GM10248 (cell line): ENCODE measurements at regions not wholly inside any gene's neighbourhood (a gene's known extent, or its start where the extent isn't known, plus 50 kb on each side); places are given as distances from the start of the nearest gene placed in this dataset.

ENCODE experiments used
- CTCF ChIA-PET: fragments of 300-600 bp; sonication (Branson Sonifier 250); formaldehyde crosslinking; extraction: SDS; loops from one replicate; lab custom pipeline; 2021; ENCODE audit warnings: antibody characterized with exemption; lab: Yijun Ruan, JAX
- POLR2A ChIA-PET: fragments of 350-650 bp; sonication (Branson Sonifier 250); formaldehyde crosslinking; extraction: SDS; loops from one replicate; lab custom pipeline; 2020; ENCODE audit warnings: antibody characterized with exemption; lab: Yijun Ruan, JAX
- DNase-seq: peaks from one replicate; pipeline ENCODE4 v3.0.0; 2012; ENCODE audit errors: extremely low spot score
- CTCF ChIP-seq: IDR thresholded peaks from 2 replicates; pipeline ENCODE4 v1.5.1; 2012; ENCODE audit warnings: mild to moderate bottlenecking, low read depth; ENCODE audit errors: extremely low read depth, missing control alignments, control extremely low read depth

GRCh38 chr20:53831812-53832211 is 238.2 kb upstream of the ZNF217 start:
- no peak for DNase-seq
- ChIA-PET POLR2A (no interaction called here), CTCF (interaction anchor here (1.1 to 2.9 kb wide), 3 partner anchors 34 to 110 kb away, joined by 3 to 8 read pairs (median 6); no protein-coding TSS in a partner anchor)
- TF ChIP-seq CTCF, result no peak

- no peak for DNase-seq
- ChIA-PET POLR2A (no interaction called here), CTCF (interaction anchor here (1.0 to 2.9 kb wide), 5 partner anchors 9 to 252 kb away, joined by 3 to 8 read pairs (median 6); no protein-coding TSS in a partner anchor)
- TF ChIP-seq CTCF, result no peak
Observed at GRCh38 chr20:53831228-53831627, 237.6 kb upstream of the ZNF217 start.

- ChIA-PET CTCF (interaction anchor here (0.9 to 2.9 kb wide), 7 partner anchors 10 to 251 kb away, joined by 3 to 8 read pairs (median 4); no protein-coding TSS in a partner anchor), POLR2A (no interaction called here)
- DNase-seq, result no peak
Observed at GRCh38 chr20:53829724-53830521, 236.3 kb upstream of the ZNF217 start.

GRCh38 chr20:53829255-53829723 is 235.7 kb upstream of the ZNF217 start:
- CTCF ChIA-PET, result no interaction called here
- POLR2A ChIA-PET, result no interaction called here
- no peak for TF ChIP-seq CTCF
- DNase-seq, result no peak

More at GRCh38 chr20:53829724-53830521, 236.3 kb upstream of the ZNF217 start:
- no peak for TF ChIP-seq CTCF

GRCh38 chr20:53828682-53829254 is 235.1 kb upstream of the ZNF217 start:
- no peak for DNase-seq
- CTCF ChIA-PET, result no interaction called here
- no peak for TF ChIP-seq CTCF
- POLR2A ChIA-PET, result no interaction called here

GRCh38 chr20:53828088-53828681 is 234.5 kb upstream of the ZNF217 start:
- no peak for DNase-seq
- no peak for TF ChIP-seq CTCF
- CTCF ChIA-PET, result interaction anchor here (0.8 to 1.1 kb wide), 2 partner anchors 11 to 15 kb away, joined by 3 to 4 read pairs; no protein-coding TSS in a partner anchor
- POLR2A ChIA-PET, result no interaction called here
